ENCODE measurements at regions not wholly inside any gene's neighbourhood (a gene's known extent, or its start where the extent isn't known, plus 50 kb on each side); places are given as distances from the start of the nearest gene placed in this dataset.

GRCh38 chr3:187952849-187953248 is 201.1 kb upstream of the LPP start:
- TF ChIP-seq CTCF (IDR thresholded peaks at IDR 0.05), result no peak
- TF ChIP-seq EZH2 (IDR thresholded peaks at IDR 0.05; ENCODE audit: borderline replicate concordance, insufficient read depth, low read depth, low read length, poor library complexity, severe bottlenecking), result no peak

Measured in B cell (primary cell).